ENCODE measurements at regions not wholly inside any gene's neighbourhood (a gene's known extent, or its start where the extent isn't known, plus 50 kb on each side); places are given as distances from the start of the nearest gene placed in this dataset.
A peak's percentile ranks its signal among the peaks of the same experiment; 100 is the strongest.

DNA sequence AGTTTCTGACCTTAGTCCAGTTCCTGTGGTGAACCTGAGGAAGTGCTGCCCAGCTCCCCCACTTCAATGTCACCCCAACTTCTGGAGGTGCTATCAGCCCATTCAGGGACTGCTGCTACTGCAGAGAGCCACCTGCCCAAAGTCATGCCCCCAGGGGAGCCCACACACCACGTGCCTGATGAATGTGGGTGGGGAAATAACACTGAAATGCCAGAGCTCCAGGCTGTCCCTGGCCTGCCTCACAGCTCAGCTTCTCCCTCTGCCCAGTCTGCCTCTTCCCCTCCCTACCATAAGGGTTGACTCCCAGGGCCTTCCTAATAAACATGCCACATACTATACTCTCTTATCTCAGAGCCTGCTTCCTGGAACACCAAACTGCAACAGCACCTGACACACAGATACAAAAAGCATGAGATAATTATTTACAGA is 276.4 kb upstream of the MOCS1 start:
- peaks cover 0 to 6% (median 0%) of the 10 kb centered on the region in 5 donors for H3K27me3 ChIP-seq (ENCODE audit: control insufficient read depth in 5 of 5, insufficient read depth in 4 of 5, low read length in 5 of 5)
- H3K4me1 ChIP-seq (ENCODE audit: control insufficient read depth in 5 of 5, insufficient read depth in 5 of 5, low read length in 5 of 5), result no peaks in the 10 kb centered on the region
- no peak overlapping the region for H3K4me3 ChIP-seq (ENCODE audit: low read depth in 1 of 5, low read length in 5 of 5)
- peaks cover 0 to 9% (median 8%) of the 10 kb centered on the region in 5 donors for H3K9me3 ChIP-seq (ENCODE audit: control insufficient read depth in 5 of 5, low read length in 5 of 5)
- no peak overlapping the region for H3K27ac ChIP-seq (ENCODE audit: low read depth, low read length)
- no peak overlapping the region for H3K9ac ChIP-seq (ENCODE audit: low read length in 5 of 5)
- no peaks in the 10 kb centered on the region for H3K36me3 ChIP-seq (ENCODE audit: control insufficient read depth in 5 of 5, insufficient read depth in 5 of 5, low read length in 5 of 5)

DNA sequence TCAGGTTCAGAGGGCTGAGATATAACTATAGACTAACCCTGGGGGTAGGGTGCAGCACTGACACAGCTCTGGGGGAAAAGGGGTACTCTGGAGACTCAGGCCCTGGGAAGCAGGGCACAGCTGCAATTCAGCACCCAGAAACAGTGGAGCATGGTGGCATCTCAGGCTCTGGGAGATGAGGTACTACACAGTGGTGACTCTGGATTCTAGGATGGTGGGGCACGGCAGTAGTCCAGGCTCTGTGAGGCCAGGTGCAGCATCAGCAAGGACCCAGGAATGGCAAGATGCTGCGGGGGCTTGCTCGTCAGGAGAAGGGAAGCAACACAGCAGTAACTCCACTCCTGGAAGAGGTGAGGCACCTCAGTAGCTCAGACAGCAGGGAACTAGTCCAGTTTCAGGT is 271.5 kb upstream of the MOCS1 start:
- Histone ChIP-seq H3K27ac (ENCODE audit: low read depth, low read length) (no peak overlapping the region), H3K9ac (ENCODE audit: low read length in 5 of 5) (no peak overlapping the region), H3K9me3 (ENCODE audit: control insufficient read depth in 5 of 5, low read length in 5 of 5) (peaks cover 5 to 37% (median 27%) of the 10 kb centered on the region in 5 donors), H3K27me3 (ENCODE audit: control insufficient read depth in 5 of 5, insufficient read depth in 4 of 5, low read length in 5 of 5) (peaks cover 0 to 6% (median 0%) of the 10 kb centered on the region in 5 donors), H3K36me3 (ENCODE audit: control insufficient read depth in 5 of 5, insufficient read depth in 5 of 5, low read length in 5 of 5) (no peaks in the 10 kb centered on the region), H3K4me1 (ENCODE audit: control insufficient read depth in 5 of 5, insufficient read depth in 5 of 5, low read length in 5 of 5) (no peaks in the 10 kb centered on the region), H3K4me3 (ENCODE audit: low read depth in 1 of 5, low read length in 5 of 5) (peak overlapping the region in 1 of 5 donors; percentile 4)

DNA sequence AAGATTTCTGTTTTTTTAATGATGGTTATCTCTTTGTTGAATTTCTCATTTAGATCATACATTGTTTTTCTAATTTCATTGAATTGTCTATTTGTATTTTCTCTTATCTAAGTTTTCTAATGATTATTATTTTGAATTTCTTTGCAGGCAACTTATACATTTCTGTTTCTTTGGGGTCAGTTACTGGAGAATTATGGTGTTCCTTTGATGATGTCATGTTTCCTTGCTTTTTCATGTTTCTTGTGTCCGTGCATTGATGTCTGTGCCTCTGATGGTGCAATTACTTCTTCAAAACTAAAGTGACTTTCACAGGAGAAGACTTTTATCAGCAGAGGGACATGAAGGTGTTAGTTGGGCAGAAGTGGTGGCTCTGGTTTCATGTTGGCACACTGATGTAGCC is 270.7 kb upstream of the MOCS1 start:
- Histone ChIP-seq H3K27ac (ENCODE audit: low read depth, low read length) (no peak overlapping the region), H3K4me3 (ENCODE audit: low read depth in 1 of 5, low read length in 5 of 5) (no peak overlapping the region), H3K4me1 (ENCODE audit: control insufficient read depth in 5 of 5, insufficient read depth in 5 of 5, low read length in 5 of 5) (no peaks in the 10 kb centered on the region), H3K36me3 (ENCODE audit: control insufficient read depth in 5 of 5, insufficient read depth in 5 of 5, low read length in 5 of 5) (no peaks in the 10 kb centered on the region), H3K9ac (ENCODE audit: low read length in 5 of 5) (no peak overlapping the region), H3K9me3 (ENCODE audit: control insufficient read depth in 5 of 5, low read length in 5 of 5) (peaks cover 5 to 39% (median 27%) of the 10 kb centered on the region in 5 donors), H3K27me3 (ENCODE audit: control insufficient read depth in 5 of 5, insufficient read depth in 4 of 5, low read length in 5 of 5) (peaks cover 0 to 6% (median 0%) of the 10 kb centered on the region in 5 donors)

- peaks cover 0 to 9% (median 3%) of the 10 kb centered on the region in 5 donors for H3K9me3 ChIP-seq (ENCODE audit: control insufficient read depth in 5 of 5, low read length in 5 of 5)
- H3K27me3 ChIP-seq (ENCODE audit: control insufficient read depth in 5 of 5, insufficient read depth in 4 of 5, low read length in 5 of 5), result peaks cover 0 to 4% (median 3%) of the 10 kb centered on the region in 5 donors
- H3K9ac ChIP-seq (ENCODE audit: low read length in 5 of 5), result no peak overlapping the region
- no peaks in the 10 kb centered on the region for H3K4me1 ChIP-seq (ENCODE audit: control insufficient read depth in 5 of 5, insufficient read depth in 5 of 5, low read length in 5 of 5)
- no peaks in the 10 kb centered on the region for H3K36me3 ChIP-seq (ENCODE audit: control insufficient read depth in 5 of 5, insufficient read depth in 5 of 5, low read length in 5 of 5)
- no peak overlapping the region for H3K27ac ChIP-seq (ENCODE audit: low read depth, low read length)
- H3K4me3 ChIP-seq (ENCODE audit: low read depth in 1 of 5, low read length in 5 of 5), result no peak overlapping the region
Observed at GRCh38 chr6:40197371-40197770, 263.1 kb upstream of the MOCS1 start.

DNA sequence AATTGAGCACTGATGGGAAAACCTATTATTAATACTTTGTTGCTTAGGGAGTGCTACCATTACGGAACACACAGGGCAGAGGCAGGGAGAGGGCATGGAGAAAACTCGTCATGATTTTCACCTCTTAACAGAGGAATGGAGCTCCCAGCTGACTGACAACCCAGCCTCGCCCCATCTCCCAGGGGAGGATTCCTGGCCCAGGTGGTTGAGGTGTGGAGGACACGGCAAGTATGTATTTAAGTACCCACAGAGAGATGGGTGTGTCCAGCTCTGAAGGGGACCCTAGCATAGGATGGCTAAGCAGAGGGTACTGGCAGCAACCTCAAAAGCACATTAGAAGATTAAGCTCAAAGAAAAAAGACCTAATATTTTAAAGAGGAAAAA is 261.9 kb upstream of the MOCS1 start:
- Histone ChIP-seq H3K9me3 (ENCODE audit: control insufficient read depth in 5 of 5, low read length in 5 of 5) (peaks cover 0 to 5% (median 0%) of the 10 kb centered on the region in 5 donors), H3K4me3 (ENCODE audit: low read depth in 1 of 5, low read length in 5 of 5) (no peak overlapping the region), H3K27ac (ENCODE audit: low read depth, low read length) (no peak overlapping the region), H3K27me3 (ENCODE audit: control insufficient read depth in 5 of 5, insufficient read depth in 4 of 5, low read length in 5 of 5) (peaks cover 0 to 6% (median 4%) of the 10 kb centered on the region in 5 donors), H3K9ac (ENCODE audit: low read length in 5 of 5) (no peak overlapping the region), H3K4me1 (ENCODE audit: control insufficient read depth in 5 of 5, insufficient read depth in 5 of 5, low read length in 5 of 5) (no peaks in the 10 kb centered on the region), H3K36me3 (ENCODE audit: control insufficient read depth in 5 of 5, insufficient read depth in 5 of 5, low read length in 5 of 5) (no peaks in the 10 kb centered on the region)

DNA sequence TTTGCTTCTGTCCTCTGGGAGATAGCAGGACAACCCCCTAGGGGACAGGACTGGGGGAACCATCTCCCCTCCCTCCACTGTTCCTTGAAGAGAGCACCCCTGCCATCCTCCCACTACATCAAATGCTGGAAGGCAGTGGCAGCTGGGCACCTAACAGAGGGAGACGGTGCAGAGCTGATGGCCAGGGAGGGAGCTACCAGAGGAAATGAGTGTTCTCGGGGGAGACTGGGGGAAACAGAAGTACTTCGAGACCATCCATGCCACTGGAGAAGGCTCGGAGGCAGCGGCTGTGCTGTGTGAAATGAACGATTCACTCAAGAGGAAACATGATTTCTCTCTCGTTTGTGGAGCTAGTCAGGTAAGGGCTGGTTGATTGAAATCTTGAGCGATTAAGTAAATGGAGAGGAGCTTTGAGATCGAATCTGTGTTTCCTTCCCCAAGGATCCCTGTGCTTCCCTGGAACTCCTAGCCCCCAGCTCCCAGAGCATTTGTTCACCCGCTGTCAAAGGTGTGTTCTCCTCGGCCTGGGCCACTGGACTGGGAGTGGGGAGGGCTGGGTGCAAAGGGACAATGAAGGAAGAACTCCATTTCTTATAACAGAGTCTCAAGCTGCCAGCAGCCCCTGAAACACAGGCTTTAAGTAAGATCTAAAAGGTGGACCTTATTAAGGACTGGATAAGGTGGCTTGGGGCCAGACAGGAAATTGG is 261.3 kb upstream of the MOCS1 start:
- Histone ChIP-seq H3K27me3 (ENCODE audit: control insufficient read depth in 5 of 5, insufficient read depth in 4 of 5, low read length in 5 of 5) (peaks cover 0 to 6% (median 4%) of the 10 kb centered on the region in 5 donors), H3K4me3 (ENCODE audit: low read depth in 1 of 5, low read length in 5 of 5) (no peak overlapping the region), H3K27ac (ENCODE audit: low read depth, low read length) (no peak overlapping the region), H3K4me1 (ENCODE audit: control insufficient read depth in 5 of 5, insufficient read depth in 5 of 5, low read length in 5 of 5) (no peaks in the 10 kb centered on the region), H3K36me3 (ENCODE audit: control insufficient read depth in 5 of 5, insufficient read depth in 5 of 5, low read length in 5 of 5) (no peaks in the 10 kb centered on the region), H3K9me3 (ENCODE audit: control insufficient read depth in 5 of 5, low read length in 5 of 5) (peaks cover 0 to under 1% (median 0%) of the 10 kb centered on the region in 5 donors), H3K9ac (ENCODE audit: low read length in 5 of 5) (no peak overlapping the region)

- no peaks in the 10 kb centered on the region for H3K36me3 ChIP-seq (ENCODE audit: control insufficient read depth in 5 of 5, insufficient read depth in 5 of 5, low read length in 5 of 5)
- H3K4me1 ChIP-seq (ENCODE audit: control insufficient read depth in 5 of 5, insufficient read depth in 5 of 5, low read length in 5 of 5), result no peaks in the 10 kb centered on the region
- no peaks in the 10 kb centered on the region for H3K9me3 ChIP-seq (ENCODE audit: control insufficient read depth in 5 of 5, low read length in 5 of 5)
- no peak overlapping the region for H3K27ac ChIP-seq (ENCODE audit: low read depth, low read length)
- peaks cover 0 to 6% (median 4%) of the 10 kb centered on the region in 5 donors for H3K27me3 ChIP-seq (ENCODE audit: control insufficient read depth in 5 of 5, insufficient read depth in 4 of 5, low read length in 5 of 5)
- no peak overlapping the region for H3K4me3 ChIP-seq (ENCODE audit: low read depth in 1 of 5, low read length in 5 of 5)
- H3K9ac ChIP-seq (ENCODE audit: low read length in 5 of 5), result no peak overlapping the region
Observed at GRCh38 chr6:40194447-40195170, 260.3 kb upstream of the MOCS1 start.

- Histone ChIP-seq H3K27me3 (ENCODE audit: control insufficient read depth in 5 of 5, insufficient read depth in 4 of 5, low read length in 5 of 5) (peaks cover 0 to 6% (median 4%) of the 10 kb centered on the region in 5 donors), H3K4me3 (ENCODE audit: low read depth in 1 of 5, low read length in 5 of 5) (no peak overlapping the region), H3K36me3 (ENCODE audit: control insufficient read depth in 5 of 5, insufficient read depth in 5 of 5, low read length in 5 of 5) (no peaks in the 10 kb centered on the region), H3K4me1 (ENCODE audit: control insufficient read depth in 5 of 5, insufficient read depth in 5 of 5, low read length in 5 of 5) (no peaks in the 10 kb centered on the region), H3K27ac (ENCODE audit: low read depth, low read length) (no peak overlapping the region), H3K9me3 (ENCODE audit: control insufficient read depth in 5 of 5, low read length in 5 of 5) (no peaks in the 10 kb centered on the region), H3K9ac (ENCODE audit: low read length in 5 of 5) (no peak overlapping the region)
Observed at GRCh38 chr6:40192516-40192915, 258.3 kb upstream of the MOCS1 start.

DNA sequence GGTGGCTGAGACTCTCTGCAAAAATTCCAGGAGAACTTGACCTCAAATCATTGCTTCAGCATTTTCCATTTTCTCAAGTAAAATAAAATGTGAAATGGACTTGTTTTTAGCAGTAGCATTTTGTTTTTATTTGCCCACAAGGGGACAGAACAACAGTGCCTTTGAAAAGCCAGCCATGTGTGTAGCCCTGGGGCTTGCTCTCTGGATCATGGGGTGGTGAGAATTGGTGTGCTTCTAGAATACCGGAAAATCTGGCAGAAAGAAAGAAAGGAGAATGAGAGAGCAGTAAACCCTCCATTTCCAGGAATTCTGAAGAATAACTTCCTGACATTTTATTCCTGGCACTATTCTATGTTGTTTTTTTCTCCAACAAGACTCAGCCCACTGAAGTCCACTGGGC is 254.7 kb upstream of the MOCS1 start:
- Histone ChIP-seq H3K4me1 (ENCODE audit: control insufficient read depth in 5 of 5, insufficient read depth in 5 of 5, low read length in 5 of 5) (no peaks in the 10 kb centered on the region), H3K27me3 (ENCODE audit: control insufficient read depth in 5 of 5, insufficient read depth in 4 of 5, low read length in 5 of 5) (peaks cover 0 to 6% (median 3%) of the 10 kb centered on the region in 5 donors), H3K4me3 (ENCODE audit: low read depth in 1 of 5, low read length in 5 of 5) (no peak overlapping the region), H3K36me3 (ENCODE audit: control insufficient read depth in 5 of 5, insufficient read depth in 5 of 5, low read length in 5 of 5) (no peaks in the 10 kb centered on the region), H3K9me3 (ENCODE audit: control insufficient read depth in 5 of 5, low read length in 5 of 5) (peaks cover 0 to 5% (median 4%) of the 10 kb centered on the region in 5 donors), H3K27ac (ENCODE audit: low read depth, low read length) (no peak overlapping the region), H3K9ac (ENCODE audit: low read length in 5 of 5) (no peak overlapping the region)

GRCh38 chr6:40187535-40188144 is 253.4 kb upstream of the MOCS1 start:
- Histone ChIP-seq H3K36me3 (ENCODE audit: control insufficient read depth in 5 of 5, insufficient read depth in 5 of 5, low read length in 5 of 5) (no peaks in the 10 kb centered on the region), H3K27me3 (ENCODE audit: control insufficient read depth in 5 of 5, insufficient read depth in 4 of 5, low read length in 5 of 5) (peaks cover 0 to 6% (median 3%) of the 10 kb centered on the region in 5 donors), H3K9ac (ENCODE audit: low read length in 5 of 5) (no peak overlapping the region), H3K4me3 (ENCODE audit: low read depth in 1 of 5, low read length in 5 of 5) (no peak overlapping the region), H3K4me1 (ENCODE audit: control insufficient read depth in 5 of 5, insufficient read depth in 5 of 5, low read length in 5 of 5) (no peaks in the 10 kb centered on the region), H3K9me3 (ENCODE audit: control insufficient read depth in 5 of 5, low read length in 5 of 5) (peaks cover 0 to 12% (median 10%) of the 10 kb centered on the region in 5 donors), H3K27ac (ENCODE audit: low read depth, low read length) (no peak overlapping the region)
